Neural cell (in vitro differentiated cells): ENCODE measurements at regions not wholly inside any gene's neighbourhood (a gene's known extent, or its start where the extent isn't known, plus 50 kb on each side); places are given as distances from the start of the nearest gene placed in this dataset.

ENCODE experiments used
- EP300 ChIP-seq: fragments of 450-650 bp; conservative IDR thresholded peaks from 2 replicates; pipeline ENCODE4 v1.6.1; 2014; ENCODE audit warnings: antibody characterized with exemption, mild to moderate bottlenecking, moderate library complexity; ENCODE audit not compliant: poor library complexity, severe bottlenecking
- TF ChIP-seq, protein P1 (sequence below): fragments of 450-650 bp; IDR thresholded peaks from 2 replicates; pipeline ENCODE4 v1.5.1; 2014; ENCODE audit warnings: antibody characterized with exemption, mild to moderate bottlenecking, moderate library complexity; ENCODE audit not compliant: poor library complexity, severe bottlenecking

DNA sequence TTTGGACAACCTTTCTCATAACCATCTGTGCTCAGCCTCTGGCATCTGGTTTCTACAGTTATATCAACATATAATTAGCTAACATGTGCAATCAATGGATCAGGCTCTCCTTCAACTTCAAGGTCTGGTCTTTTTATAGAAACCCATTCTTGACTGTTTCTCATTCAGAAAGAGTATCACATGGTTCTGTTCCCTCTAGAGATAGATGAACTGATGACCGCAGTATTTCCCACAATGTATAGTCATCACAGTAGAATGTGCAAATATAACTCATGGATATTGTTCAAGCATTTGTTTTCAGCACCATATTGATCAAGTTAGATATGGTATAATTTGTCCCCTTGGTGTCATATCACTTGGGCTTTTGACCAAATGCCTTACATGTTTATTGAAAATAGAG lies 656.2 kb downstream of the FRK start:
- TF ChIP-seq, protein P1, sequence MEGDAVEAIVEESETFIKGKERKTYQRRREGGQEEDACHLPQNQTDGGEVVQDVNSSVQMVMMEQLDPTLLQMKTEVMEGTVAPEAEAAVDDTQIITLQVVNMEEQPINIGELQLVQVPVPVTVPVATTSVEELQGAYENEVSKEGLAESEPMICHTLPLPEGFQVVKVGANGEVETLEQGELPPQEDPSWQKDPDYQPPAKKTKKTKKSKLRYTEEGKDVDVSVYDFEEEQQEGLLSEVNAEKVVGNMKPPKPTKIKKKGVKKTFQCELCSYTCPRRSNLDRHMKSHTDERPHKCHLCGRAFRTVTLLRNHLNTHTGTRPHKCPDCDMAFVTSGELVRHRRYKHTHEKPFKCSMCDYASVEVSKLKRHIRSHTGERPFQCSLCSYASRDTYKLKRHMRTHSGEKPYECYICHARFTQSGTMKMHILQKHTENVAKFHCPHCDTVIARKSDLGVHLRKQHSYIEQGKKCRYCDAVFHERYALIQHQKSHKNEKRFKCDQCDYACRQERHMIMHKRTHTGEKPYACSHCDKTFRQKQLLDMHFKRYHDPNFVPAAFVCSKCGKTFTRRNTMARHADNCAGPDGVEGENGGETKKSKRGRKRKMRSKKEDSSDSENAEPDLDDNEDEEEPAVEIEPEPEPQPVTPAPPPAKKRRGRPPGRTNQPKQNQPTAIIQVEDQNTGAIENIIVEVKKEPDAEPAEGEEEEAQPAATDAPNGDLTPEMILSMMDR = no peak
- TF ChIP-seq EP300 = no peak
